Astrocyte (in vitro differentiated cells and primary cell): ENCODE measurements at regions not wholly inside any gene's neighbourhood (a gene's known extent, or its start where the extent isn't known, plus 50 kb on each side); places are given as distances from the start of the nearest gene placed in this dataset.

ENCODE experiments used
- DNase-seq: peaks from one replicate; pipeline ENCODE4 v3.0.0-alpha.2; 2010; ENCODE audit warnings: low read depth
- FAIRE-seq: peaks from 2 replicates; lab custom pipeline; 2011; peaks lifted over from hg19 to GRCh38; lab: Jason Lieb, UNC
- H2AFZ ChIP-seq: 2 replicates; pipeline ENCODE4 v1.6.0; 2012; ENCODE audit warnings: low read depth, low read length, inconsistent platforms
- H3K27ac ChIP-seq: 2 replicates; pipeline ENCODE4 v1.5.1; 2011; ENCODE audit warnings: low read depth, low read length, inconsistent platforms
- H3K27me3 ChIP-seq: 2 replicates; pipeline ENCODE4 v1.6.0; 2011; ENCODE audit warnings: low read length, inconsistent platforms; ENCODE audit not compliant: insufficient read depth
- H3K36me3 ChIP-seq: 2 replicates; pipeline ENCODE4 v1.5.1; 2011; ENCODE audit warnings: low read length, inconsistent platforms; ENCODE audit not compliant: insufficient read depth
- H3K4me1 ChIP-seq: 2 replicates; pipeline ENCODE4 v1.5.1; 2011; ENCODE audit warnings: low read length, inconsistent platforms; ENCODE audit not compliant: insufficient read depth
- H3K4me2 ChIP-seq: 2 replicates; pipeline ENCODE4 v1.6.0; 2012; ENCODE audit warnings: low read length, inconsistent platforms
- H3K4me3 ChIP-seq: 2 replicates; pipeline ENCODE4 v1.5.1; 2011; ENCODE audit warnings: low read depth, mild to moderate bottlenecking, low read length, inconsistent platforms; ENCODE audit not compliant: insufficient read depth
- H3K79me2 ChIP-seq: 2 replicates; pipeline ENCODE4 v1.6.0; 2012; ENCODE audit warnings: mild to moderate bottlenecking, low read length, inconsistent platforms; ENCODE audit not compliant: insufficient read depth
- H3K9ac ChIP-seq: 2 replicates; pipeline ENCODE4 v1.6.0; 2012; ENCODE audit warnings: mild to moderate bottlenecking, low read length, inconsistent platforms
- H3K9me3 ChIP-seq: 2 replicates; pipeline ENCODE4 v1.5.1; 2012; ENCODE audit warnings: low read depth, mild to moderate bottlenecking, low read length, inconsistent platforms; ENCODE audit not compliant: insufficient read depth
- H4K20me1 ChIP-seq: 2 replicates; pipeline ENCODE4 v1.6.0; 2012; ENCODE audit warnings: low read length, inconsistent platforms; ENCODE audit not compliant: insufficient read depth
- H3K27ac Mint-ChIP-seq: one replicate; pipeline ENCODE4 v1.8.0; 2021; ENCODE audit warnings: mild to moderate bottlenecking, mixed read lengths; ENCODE audit not compliant: unreplicated experiment
- H3K27me3 Mint-ChIP-seq: one replicate; pipeline ENCODE4 v1.8.0; 2021; ENCODE audit warnings: low read depth, mixed read lengths; ENCODE audit not compliant: unreplicated experiment
- H3K36me3 Mint-ChIP-seq: one replicate; pipeline ENCODE4 v1.8.0; 2021; ENCODE audit warnings: low read depth, mixed read lengths; ENCODE audit not compliant: unreplicated experiment
- H3K4me1 Mint-ChIP-seq: one replicate; pipeline ENCODE4 v1.8.0; 2021; ENCODE audit warnings: low read depth, mixed read lengths; ENCODE audit not compliant: unreplicated experiment
- H3K4me3 Mint-ChIP-seq: one replicate; pipeline ENCODE4 v1.8.0; 2021; ENCODE audit warnings: mild to moderate bottlenecking, moderate library complexity, mixed read lengths; ENCODE audit not compliant: unreplicated experiment
- H3K9me3 Mint-ChIP-seq: one replicate; pipeline ENCODE4 v1.8.0; 2021; ENCODE audit warnings: mild to moderate bottlenecking, mixed read lengths; ENCODE audit not compliant: unreplicated experiment
- CTCF ChIP-seq: IDR thresholded peaks from 2 replicates; pipeline ENCODE4 v1.5.1; 2011; ENCODE audit warnings: low read depth, mild to moderate bottlenecking, inconsistent platforms, low read length, moderate library complexity; ENCODE audit not compliant: insufficient read depth
- EZH2 ChIP-seq: IDR thresholded peaks from 2 replicates; pipeline ENCODE4 v1.6.1; 2012; ENCODE audit warnings: mild to moderate bottlenecking, low read length, inconsistent platforms; ENCODE audit not compliant: insufficient read depth

- H3K27me3 ChIP-seq, result no peaks in the 10 kb centered on the region
- Mint-ChIP-seq H3K4me1 (no peaks in the 10 kb centered on the region), H3K9me3 (no peaks in the 10 kb centered on the region), H3K4me3 (no peak overlapping the region), H3K36me3 (no peaks in the 10 kb centered on the region), H3K27me3 (no peaks in the 10 kb centered on the region), H3K27ac (no peak overlapping the region)
- H3K36me3 ChIP-seq, result no peaks in the 10 kb centered on the region
- H3K79me2 ChIP-seq, result no peaks in the 10 kb centered on the region
- H3K4me3 ChIP-seq, result no peak overlapping the region
- H3K27ac ChIP-seq, result no peak overlapping the region
- DNase-seq (no peak), FAIRE-seq (no peak)
- no peaks in the 10 kb centered on the region for H3K9me3 ChIP-seq
- no peak overlapping the region for H3K9ac ChIP-seq
- H4K20me1 ChIP-seq, result no peaks in the 10 kb centered on the region
- no peak for TF ChIP-seq EZH2
- no peak for TF ChIP-seq CTCF
- H3K4me1 ChIP-seq, result peaks cover 3% of the 10 kb centered on the region
- H2AFZ ChIP-seq, result no peak overlapping the region
- no peak overlapping the region for H3K4me2 ChIP-seq
Measured at GRCh38 chr2:57878866-57879210, 167.8 kb upstream of the VRK2 start.

- H3K9me3 ChIP-seq, result no peaks in the 10 kb centered on the region
- peaks cover 3% of the 10 kb centered on the region for H3K4me1 ChIP-seq
- H3K9ac ChIP-seq, result no peak overlapping the region
- H3K36me3 ChIP-seq, result no peaks in the 10 kb centered on the region
- DNase-seq, result no peak
- H2AFZ ChIP-seq, result no peak overlapping the region
- Mint-ChIP-seq H3K36me3 (no peaks in the 10 kb centered on the region), H3K27ac (no peak overlapping the region), H3K9me3 (no peaks in the 10 kb centered on the region), H3K27me3 (no peaks in the 10 kb centered on the region), H3K4me3 (no peak overlapping the region), H3K4me1 (no peaks in the 10 kb centered on the region)
- no peak for FAIRE-seq
- H3K4me2 ChIP-seq, result no peak overlapping the region
- TF ChIP-seq EZH2 (no peak), CTCF (no peak)
- no peaks in the 10 kb centered on the region for H3K79me2 ChIP-seq
- no peak overlapping the region for H3K27ac ChIP-seq
- H3K4me3 ChIP-seq, result no peak overlapping the region
- no peaks in the 10 kb centered on the region for H4K20me1 ChIP-seq
- no peaks in the 10 kb centered on the region for H3K27me3 ChIP-seq
Measured at GRCh38 chr2:57880446-57880845, 166.2 kb upstream of the VRK2 start.

GRCh38 chr2:57880967-57881366 lies 165.6 kb upstream of the VRK2 start:
- H3K36me3 ChIP-seq, result no peaks in the 10 kb centered on the region
- no peak for DNase-seq
- no peaks in the 10 kb centered on the region for H3K27me3 ChIP-seq
- Mint-ChIP-seq H3K4me1 (no peaks in the 10 kb centered on the region), H3K27me3 (no peaks in the 10 kb centered on the region), H3K4me3 (no peak overlapping the region), H3K9me3 (no peaks in the 10 kb centered on the region), H3K27ac (no peak overlapping the region), H3K36me3 (no peaks in the 10 kb centered on the region)
- no peaks in the 10 kb centered on the region for H4K20me1 ChIP-seq
- H3K27ac ChIP-seq, result no peak overlapping the region
- no peaks in the 10 kb centered on the region for H3K79me2 ChIP-seq
- H2AFZ ChIP-seq, result no peak overlapping the region
- H3K4me3 ChIP-seq, result no peak overlapping the region
- no peak overlapping the region for H3K4me2 ChIP-seq
- H3K4me1 ChIP-seq, result peaks cover 3% of the 10 kb centered on the region
- no peak for TF ChIP-seq CTCF
- TF ChIP-seq EZH2, result no peak
- FAIRE-seq, result no peak
- H3K9ac ChIP-seq, result no peak overlapping the region
- H3K9me3 ChIP-seq, result no peaks in the 10 kb centered on the region
